Thyroid gland (tissue), 4 donors: ENCODE measurements at regions not wholly inside any gene's neighbourhood (a gene's known extent, or its start where the extent isn't known, plus 50 kb on each side); places are given as distances from the start of the nearest gene placed in this dataset.

Source experiments
- CTCF ChIP-seq, 6 experiments: fragments of 200-600 bp in 3 of 6; fragments of 450-650 bp in 3 of 6; sonication (generic) in 3 of 6; IDR thresholded peaks; one replicate each; pipeline ENCODE4 v1.5.1; 2016 to 2019; ENCODE audit warnings: antibody characterized with exemption in 6 of 6, mild to moderate bottlenecking in 2 of 6, inconsistent platforms in 1 of 6, moderate library complexity in 1 of 6
- POLR2A ChIP-seq, 2 donors: fragments of 450-650 bp; IDR thresholded peaks; one replicate each; pipeline ENCODE4 v1.6.1; 2017; ENCODE audit warnings: antibody characterized with exemption in 2 of 2, mild to moderate bottlenecking in 2 of 2, moderate library complexity in 1 of 2

- TF ChIP-seq CTCF (IDR thresholded peaks at IDR 0.05), result no peak
- TF ChIP-seq POLR2A (IDR thresholded peaks at IDR 0.05), result no peak
These were observed 264.8 kb upstream of the IGF1R start for GRCh38 chr15:98383571-98383970.
